A673 (cell line): ENCODE measurements at regions not wholly inside any gene's neighbourhood (a gene's known extent, or its start where the extent isn't known, plus 50 kb on each side); places are given as distances from the start of the nearest gene placed in this dataset.

Experiments used
- CTCF ChIP-seq: fragments of 300-800, 200-600 bp; sonication (generic); conservative IDR thresholded peaks from 2 replicates; pipeline ENCODE4 v1.5.1; 2017; ENCODE audit warnings: low read depth, mild to moderate bottlenecking, antibody characterized with exemption, low read length, moderate library complexity, mixed read lengths
- EZH2 ChIP-seq: fragments of 200-600 bp; sonication (generic); IDR thresholded peaks from 2 replicates; pipeline ENCODE4 v1.6.1; 2017; ENCODE audit warnings: borderline replicate concordance, low read depth, mild to moderate bottlenecking, mixed read lengths, antibody characterized with exemption, low read length; ENCODE audit not compliant: poor library complexity, severe bottlenecking

DNA sequence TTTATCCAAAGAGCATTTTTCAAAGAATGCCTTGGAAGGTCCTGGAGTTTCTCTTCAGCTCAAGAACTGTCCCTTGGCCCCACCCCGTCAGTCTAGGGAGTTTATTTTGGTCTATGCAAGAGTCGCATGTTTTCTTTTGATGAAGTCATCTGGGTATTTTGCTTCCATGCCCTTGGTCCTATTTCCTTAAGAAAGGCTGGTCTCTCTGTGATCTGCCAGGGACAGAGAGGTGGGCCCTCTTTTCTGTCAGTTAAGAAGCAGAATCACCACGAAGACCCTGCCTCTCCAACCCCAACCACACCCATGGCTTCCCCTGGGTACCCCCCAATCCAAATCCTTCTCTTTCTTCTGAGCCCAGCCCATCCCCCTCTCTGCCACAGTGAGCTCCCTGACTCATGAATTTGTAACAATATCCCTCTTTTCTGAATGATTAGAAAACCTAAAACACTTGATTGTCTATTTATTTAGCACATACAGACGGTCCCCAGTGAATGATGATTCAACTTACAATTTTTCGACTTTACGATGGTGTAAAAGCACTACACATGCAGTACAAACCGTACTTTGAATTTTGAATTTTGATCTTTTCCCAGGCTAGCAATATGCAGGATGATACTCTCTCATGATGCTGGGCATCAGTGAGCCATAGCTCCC, 163.5 kb upstream of the ADRA1B start:
- TF ChIP-seq CTCF (no peak), EZH2 (no peak)
